ENCODE measurements at regions not wholly inside any gene's neighbourhood (a gene's known extent, or its start where the extent isn't known, plus 50 kb on each side); places are given as distances from the start of the nearest gene placed in this dataset.
"Not testable (repeated sequence)": the region's sequence is repeated elsewhere in the genome, so short reads cannot be mapped to it uniquely, and the experiment has no call there.

GRCh38 chr17:6255322-6255721 is 179.6 kb downstream of the AIPL1 start:
- no peak for DNase-seq (ENCODE audit: low spot score)

- DNase-seq (ENCODE audit: low spot score) = no peak
Observed at GRCh38 chr17:6254036-6254435, 180.9 kb downstream of the AIPL1 start.

- not testable (repeated sequence) for DNase-seq (ENCODE audit: low spot score)
Observed at GRCh38 chr17:6251640-6252039, 181.5 kb downstream of the WSCD1 start.

GRCh38 chr17:6249732-6250131 is 179.6 kb downstream of the WSCD1 start:
- DNase-seq (ENCODE audit: low spot score) = no peak

GRCh38 chr17:6248061-6248460 is 177.9 kb downstream of the WSCD1 start:
- no peak for DNase-seq (ENCODE audit: low spot score)

- DNase-seq (ENCODE audit: low spot score) = no peak
Observed at GRCh38 chr17:6245301-6246177, 175.4 kb downstream of the WSCD1 start.

GRCh38 chr17:6244796-6245195 is 174.6 kb downstream of the WSCD1 start:
- no peak for DNase-seq (ENCODE audit: low spot score)

- no peak for DNase-seq (ENCODE audit: low spot score)
Observed at GRCh38 chr17:6244253-6244652, 174.1 kb downstream of the WSCD1 start.

GRCh38 chr17:6243186-6243585 is 173.0 kb downstream of the WSCD1 start:
- no peak for DNase-seq (ENCODE audit: low spot score)

- DNase-seq (ENCODE audit: low spot score) = no peak
Observed at GRCh38 chr17:6241996-6242395, 171.8 kb downstream of the WSCD1 start.

- DNase-seq (ENCODE audit: low spot score) = no peak
Observed at GRCh38 chr17:6241381-6241780, 171.2 kb downstream of the WSCD1 start.

GRCh38 chr17:6240601-6241000 is 170.4 kb downstream of the WSCD1 start:
- no peak for DNase-seq (ENCODE audit: low spot score)

GRCh38 chr17:6240001-6240400 is 169.8 kb downstream of the WSCD1 start:
- no peak for DNase-seq (ENCODE audit: low spot score)

GRCh38 chr17:6239241-6239798 is 169.1 kb downstream of the WSCD1 start:
- DNase-seq (ENCODE audit: low spot score) = no peak

GRCh38 chr17:6233856-6234255 is 163.7 kb downstream of the WSCD1 start:
- DNase-seq (ENCODE audit: low spot score) = no peak

- no peak for DNase-seq (ENCODE audit: low spot score)
Observed at GRCh38 chr17:6233339-6233738, 163.2 kb downstream of the WSCD1 start.

GRCh38 chr17:6232732-6233101 is 162.5 kb downstream of the WSCD1 start:
- no peak for DNase-seq (ENCODE audit: low spot score)

GRCh38 chr17:6231886-6232731 is 161.9 kb downstream of the WSCD1 start:
- peak; percentile 54 for DNase-seq (ENCODE audit: low spot score)

- DNase-seq (ENCODE audit: low spot score) = no peak
Observed at GRCh38 chr17:6231465-6231864, 161.3 kb downstream of the WSCD1 start.

- no peak for DNase-seq (ENCODE audit: low spot score)
Observed at GRCh38 chr17:6218333-6218732, 148.2 kb downstream of the WSCD1 start.

- no peak for DNase-seq (ENCODE audit: low spot score)
Observed at GRCh38 chr17:6215071-6216035, 145.2 kb downstream of the WSCD1 start.

GRCh38 chr17:6213859-6214258 is 143.7 kb downstream of the WSCD1 start:
- DNase-seq (ENCODE audit: low spot score) = no peak

Data from SW480 (cell line).